ENCODE measurements at regions not wholly inside any gene's neighbourhood (a gene's known extent, or its start where the extent isn't known, plus 50 kb on each side); places are given as distances from the start of the nearest gene placed in this dataset.
"Not testable (repeated sequence)": the region's sequence is repeated elsewhere in the genome, so short reads cannot be mapped to it uniquely, and the experiment has no call there.

GRCh38 chrX:128606817-128607216, 554.6 kb upstream of the ACTRT1 start:
- DNase-seq (ENCODE audit: low read depth) = not testable (repeated sequence)

- not testable (repeated sequence) for DNase-seq (ENCODE audit: low read depth)
These were observed 554.2 kb upstream of the ACTRT1 start for GRCh38 chrX:128606357-128606756.

DNA sequence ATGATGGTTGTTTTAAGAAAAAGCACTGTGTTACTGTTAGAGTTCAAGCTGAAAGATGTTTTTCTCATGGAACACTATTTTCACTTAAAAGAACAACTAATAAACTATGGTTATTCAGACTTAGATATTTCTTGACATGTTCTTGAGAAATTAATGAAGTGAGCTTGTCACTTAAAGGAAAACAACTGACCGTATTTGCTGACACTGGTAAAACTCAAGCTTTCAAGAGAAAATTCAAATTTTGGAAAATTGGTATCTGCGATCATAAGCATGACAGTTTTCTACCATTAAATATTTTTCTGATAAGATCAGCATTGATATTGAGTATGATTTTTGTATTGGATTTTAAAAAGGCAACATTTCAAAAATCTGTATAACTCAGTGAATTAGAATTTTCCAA, 549.5 kb upstream of the ACTRT1 start:
- no peak for DNase-seq (ENCODE audit: low read depth)

DNA sequence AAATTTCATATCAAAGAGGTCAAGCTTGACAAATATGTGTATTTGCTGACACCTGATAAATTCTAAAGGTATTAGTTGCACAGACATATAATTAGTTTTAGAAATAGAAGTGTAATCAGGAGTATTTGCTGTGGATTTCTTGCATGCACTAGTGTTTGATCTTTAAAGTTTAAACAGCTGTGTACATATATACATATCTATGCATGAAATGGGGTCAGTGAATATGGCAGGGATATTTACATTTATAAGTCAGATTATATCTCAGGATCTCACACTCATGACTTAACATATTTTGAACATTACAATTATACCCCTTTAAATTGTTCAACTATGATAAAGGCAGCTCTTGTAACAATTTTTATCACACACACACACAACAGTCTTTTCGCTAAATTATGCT, 547.4 kb upstream of the ACTRT1 start:
- no peak for DNase-seq (ENCODE audit: low read depth)

DNA sequence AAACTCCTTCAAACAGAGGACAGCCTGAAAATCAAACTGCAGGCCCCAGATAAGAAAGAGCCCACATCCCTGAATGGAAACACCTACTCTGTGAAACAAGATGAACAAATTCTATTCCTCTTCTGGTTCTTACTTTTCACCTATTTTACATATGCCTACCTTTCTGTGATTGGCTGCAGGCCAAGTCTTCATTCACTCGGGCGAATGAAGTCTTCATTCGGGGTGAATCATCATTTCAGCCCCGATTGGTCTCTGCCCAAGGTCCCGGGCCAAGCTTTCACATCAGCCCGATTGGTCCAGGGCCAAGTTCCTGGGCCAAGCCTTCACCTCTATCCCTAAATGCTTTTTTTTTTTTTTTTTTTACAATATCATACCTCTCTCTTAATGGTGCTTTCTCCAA, 529.8 kb upstream of the ACTRT1 start:
- no peak for DNase-seq (ENCODE audit: low read depth)

- no peak for DNase-seq (ENCODE audit: low read depth)
These were observed 529.4 kb upstream of the ACTRT1 start for GRCh38 chrX:128581615-128582014.

DNA sequence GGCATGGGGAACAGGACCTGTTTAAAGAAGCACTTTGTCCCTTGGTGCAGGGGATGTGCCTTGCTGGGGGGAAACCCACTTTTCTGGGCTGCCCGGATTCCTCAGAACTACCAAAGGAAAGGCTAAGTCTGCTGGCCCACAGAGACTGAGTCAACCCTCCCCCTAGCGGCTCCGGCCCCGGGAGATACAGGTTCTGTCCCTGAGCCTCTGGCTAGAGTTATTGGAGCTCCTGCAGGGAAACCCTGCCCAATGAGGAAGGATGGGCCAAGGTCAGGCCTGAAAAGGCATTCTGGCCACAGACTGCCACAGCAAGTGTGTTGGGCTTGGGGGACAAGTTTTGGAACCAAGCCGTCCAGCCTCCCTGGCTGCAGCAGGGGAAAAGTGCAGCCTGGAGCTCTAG, 490.9 kb upstream of the ACTRT1 start:
- DNase-seq (ENCODE audit: low read depth) = no peak

DNA sequence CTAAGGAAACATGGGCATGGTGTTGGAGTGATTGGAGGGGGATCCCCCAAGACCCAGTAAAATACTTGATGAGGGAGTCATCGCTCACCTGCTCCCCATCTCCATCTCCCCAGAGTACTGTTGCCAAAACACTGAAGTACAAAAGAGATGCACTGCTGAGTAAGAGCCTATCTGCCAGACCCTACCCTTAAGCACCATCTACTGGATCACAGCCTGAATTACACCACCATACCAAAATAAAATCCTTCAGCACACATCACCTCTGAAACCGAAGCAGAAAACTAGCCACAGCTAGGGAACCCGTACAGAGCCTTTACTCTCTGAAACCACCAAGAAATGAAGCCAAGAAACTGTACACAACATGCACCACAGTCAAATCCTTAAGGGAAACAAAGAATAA, 466.3 kb upstream of the ACTRT1 start:
- DNase-seq (ENCODE audit: low read depth) = no peak

DNA sequence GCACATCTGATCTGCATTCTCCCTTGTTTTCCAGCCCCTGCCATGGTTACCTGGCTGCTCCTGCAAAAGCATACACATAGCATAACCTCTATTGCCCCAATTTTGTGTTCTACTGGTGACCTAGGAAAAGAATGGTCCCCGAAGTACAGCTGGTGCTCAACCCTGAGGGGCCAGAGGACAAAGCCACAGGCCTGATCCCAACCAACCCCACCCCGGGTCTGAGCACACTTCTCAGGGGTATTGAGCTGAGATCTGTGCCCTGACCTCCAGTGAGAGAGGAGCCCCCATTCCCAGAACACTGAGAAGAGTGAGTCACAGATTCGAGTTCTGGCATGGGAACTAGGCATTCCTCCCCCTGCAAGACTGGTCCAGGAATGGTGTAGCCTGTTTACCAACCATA, 465.5 kb upstream of the ACTRT1 start:
- no peak for DNase-seq (ENCODE audit: low read depth)

- no peak for DNase-seq (ENCODE audit: low read depth)
These were observed 452.3 kb upstream of the ACTRT1 start for GRCh38 chrX:128504496-128504895.

DNA sequence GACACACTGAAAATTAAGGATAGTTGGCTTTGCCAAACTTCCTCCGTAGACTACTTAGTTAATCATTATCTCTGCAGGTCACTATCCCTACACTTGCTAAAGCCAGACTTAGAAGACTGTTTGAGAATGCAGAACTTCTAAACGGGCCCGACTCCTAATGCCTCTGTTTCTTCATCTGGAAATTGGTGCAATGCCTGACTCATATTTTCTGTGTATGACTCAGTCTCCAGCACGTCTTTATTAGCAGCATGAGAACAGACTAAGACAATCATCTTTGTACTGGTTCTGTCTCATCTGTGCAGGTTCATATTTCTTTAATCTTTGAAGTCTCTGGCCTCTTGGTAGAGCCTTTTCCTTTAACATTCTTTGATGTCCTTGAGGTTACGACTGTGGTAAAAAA, 411.9 kb upstream of the ACTRT1 start:
- DNase-seq (ENCODE audit: low read depth) = no peak

DNA sequence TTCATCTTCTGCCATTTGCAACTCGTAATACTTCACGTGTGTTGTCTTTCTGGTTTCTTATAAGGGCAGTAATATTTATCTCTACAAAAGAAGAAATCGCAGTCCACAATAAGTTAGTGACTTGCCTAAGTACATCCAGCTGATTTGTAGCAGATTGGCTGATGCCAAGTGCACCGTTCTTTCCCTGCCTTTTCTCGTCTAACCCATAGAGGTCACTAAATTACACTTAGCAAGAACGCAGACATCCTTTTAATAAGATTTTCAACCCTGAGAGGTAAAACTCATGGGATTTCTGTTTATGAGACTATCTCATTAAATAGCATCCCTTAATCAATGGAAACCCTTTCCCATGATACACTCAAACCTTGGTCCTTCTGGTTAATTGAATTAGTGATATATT, 408.6 kb upstream of the ACTRT1 start:
- no peak for DNase-seq (ENCODE audit: low read depth)

GRCh38 chrX:128458888-128459287, 406.7 kb upstream of the ACTRT1 start:
- no peak for DNase-seq (ENCODE audit: low read depth)

GRCh38 chrX:128457674-128458073, 405.5 kb upstream of the ACTRT1 start:
- DNase-seq (ENCODE audit: low read depth) = no peak

GRCh38 chrX:128439159-128439558, 387.0 kb upstream of the ACTRT1 start:
- no peak for DNase-seq (ENCODE audit: low read depth)

DNA sequence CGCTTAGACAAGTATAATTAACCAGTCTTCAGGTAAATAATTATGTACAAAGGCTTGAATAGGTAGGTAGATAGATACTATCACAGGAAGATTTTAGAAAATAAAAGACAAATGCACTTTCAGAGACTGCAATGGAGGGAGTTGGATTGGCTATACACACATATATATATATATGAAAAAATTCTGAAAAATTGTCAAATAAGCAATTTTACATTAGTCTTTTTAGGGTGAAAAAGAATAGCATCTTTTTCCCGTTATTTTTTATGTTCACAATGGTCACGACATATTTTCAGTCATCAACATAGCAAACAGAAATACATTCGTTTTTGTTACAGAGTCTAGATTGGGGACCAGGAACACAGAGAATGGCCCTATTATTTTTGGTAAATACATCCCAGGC, 385.9 kb upstream of the ACTRT1 start:
- no peak for DNase-seq (ENCODE audit: low read depth)

DNA sequence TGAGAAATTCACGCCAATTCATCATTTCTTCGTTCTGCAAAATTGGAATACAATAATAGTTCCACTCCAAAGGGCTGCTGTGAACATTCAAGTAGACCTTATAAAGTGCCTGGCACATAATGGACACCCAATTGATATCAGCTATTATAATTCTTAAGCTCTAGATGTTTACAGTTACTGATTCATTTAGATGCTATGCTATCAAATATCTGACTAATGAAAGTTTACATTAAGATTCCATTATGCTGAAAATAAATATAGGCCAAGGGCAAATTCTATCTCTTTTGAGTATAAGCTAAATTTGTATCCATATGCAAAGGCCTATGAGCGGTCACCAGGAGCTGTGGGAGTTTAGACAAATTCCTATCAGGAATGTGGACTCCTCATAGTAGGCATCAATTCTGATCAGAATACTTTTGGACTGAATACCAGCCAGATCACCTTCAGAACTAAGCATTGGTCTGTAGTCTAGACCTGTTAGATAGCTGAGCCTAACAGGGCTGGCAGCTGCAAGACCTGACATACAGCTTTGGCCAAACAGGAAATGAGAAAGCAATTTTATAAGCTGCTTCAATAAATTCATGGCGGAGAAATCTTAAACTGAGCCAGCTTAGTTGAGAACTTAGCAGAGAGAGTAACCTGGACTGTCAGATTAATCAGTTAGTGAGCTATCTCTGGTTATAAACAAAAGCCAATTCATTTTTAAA, 384.3 kb upstream of the ACTRT1 start:
- no peak for DNase-seq (ENCODE audit: low read depth)

- no peak for DNase-seq (ENCODE audit: low read depth)
These were observed 373.3 kb upstream of the ACTRT1 start for GRCh38 chrX:128425546-128425945.

DNA sequence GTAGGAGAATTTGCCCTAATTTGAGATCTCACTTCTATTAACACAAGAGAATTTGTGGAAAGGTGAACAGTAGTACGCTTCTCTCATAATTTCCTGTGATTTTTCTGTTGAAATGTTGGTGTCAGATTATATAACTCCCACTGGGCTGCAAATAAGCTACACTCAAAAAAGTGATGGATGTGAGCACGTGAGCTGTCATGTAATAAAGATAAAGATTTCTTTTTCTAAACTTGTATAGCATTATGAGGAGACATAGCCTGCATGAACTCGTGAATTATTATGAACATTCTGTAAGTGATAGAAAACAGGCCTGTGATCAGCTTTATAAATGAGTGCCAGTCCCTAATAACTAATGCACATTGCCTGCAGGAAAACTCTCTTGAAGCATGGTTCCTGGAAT, 356.6 kb upstream of the ACTRT1 start:
- no peak for DNase-seq (ENCODE audit: low read depth)

- no peak for DNase-seq (ENCODE audit: low read depth)
These were observed 344.4 kb upstream of the ACTRT1 start for GRCh38 chrX:128396601-128397000.

- not testable (repeated sequence) for DNase-seq (ENCODE audit: low read depth)
These were observed 331.6 kb upstream of the ACTRT1 start for GRCh38 chrX:128383846-128384245.

- DNase-seq (ENCODE audit: low read depth) = no peak
These were observed 313.3 kb upstream of the ACTRT1 start for GRCh38 chrX:128365492-128365891.

GRCh38 chrX:128335671-128336070, 283.5 kb upstream of the ACTRT1 start:
- DNase-seq (ENCODE audit: low read depth) = no peak

DNA sequence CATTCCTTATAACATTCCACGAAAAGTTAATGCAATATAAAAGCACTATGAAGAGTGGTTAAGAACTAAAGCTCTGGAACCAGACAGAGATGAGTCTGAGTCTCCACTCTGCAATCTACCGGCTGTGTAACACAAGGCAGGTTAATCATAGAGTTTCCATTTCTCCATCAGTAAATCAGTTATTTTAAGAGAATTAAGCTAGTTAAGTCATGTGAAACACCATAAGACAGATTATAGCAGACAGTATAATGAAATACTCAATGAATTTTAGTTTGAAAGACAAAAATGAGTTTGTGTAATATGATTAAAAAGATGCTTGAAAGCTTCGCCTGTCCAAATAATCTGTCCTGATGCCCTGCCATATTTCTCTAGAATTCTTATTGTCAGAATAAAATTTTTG, 282.6 kb upstream of the ACTRT1 start:
- DNase-seq (ENCODE audit: low read depth) = no peak

- no peak for DNase-seq (ENCODE audit: low read depth)
These were observed 258.7 kb upstream of the ACTRT1 start for GRCh38 chrX:128310912-128311311.

Data from HS-5 (cell line).